CD14-positive monocyte (primary cell): ENCODE measurements at regions not wholly inside any gene's neighbourhood (a gene's known extent, or its start where the extent isn't known, plus 50 kb on each side); places are given as distances from the start of the nearest gene placed in this dataset.

Source experiments
- DNase-seq, 3 donors: peaks; one replicate each; pipeline ENCODE4 v3.0.0-alpha.2; 2011 to 2022
- H2AFZ ChIP-seq: 2 replicates; pipeline ENCODE4 v1.6.0; 2012; ENCODE audit warnings: mild to moderate bottlenecking, low read depth, low read length, inconsistent platforms; ENCODE audit not compliant: insufficient read depth, poor library complexity, severe bottlenecking
- H3K27ac ChIP-seq, 2 donors: 1 replicate in 1 of 2; 2 replicates in 1 of 2; pipeline ENCODE4 v1.5.1; 2012 to 2013; ENCODE audit warnings: low read length in 2 of 2, control low read depth in 1 of 2, inconsistent platforms in 1 of 2, low read depth in 1 of 2, mild to moderate bottlenecking in 1 of 2
- H3K27me3 ChIP-seq, 2 donors: one replicate each; pipeline versions ENCODE4 v1.6.0 to v1.6.1; 2011 to 2013; ENCODE audit warnings: low read length in 2 of 2; ENCODE audit not compliant: control insufficient read depth in 2 of 2, insufficient read depth in 2 of 2
- H3K36me3 ChIP-seq, 2 donors: replicated peaks in 1 of 2; 1 replicate in 1 of 2; 2 replicates in 1 of 2; pipeline versions ENCODE4 v1.5.1 to v1.6.1; 2012 to 2013; ENCODE audit warnings: low read length in 2 of 2, control low read depth in 1 of 2, inconsistent platforms in 1 of 2, mild to moderate bottlenecking in 1 of 2; ENCODE audit not compliant: insufficient read depth in 2 of 2, control insufficient read depth in 1 of 2
- H3K4me1 ChIP-seq, 2 donors: 1 replicate in 1 of 2; 2 replicates in 1 of 2; pipeline versions ENCODE4 v1.5.1 to v1.6.1; 2012 to 2013; ENCODE audit warnings: low read length in 2 of 2, control low read depth in 1 of 2, inconsistent platforms in 1 of 2, mild to moderate bottlenecking in 1 of 2, moderate library complexity in 1 of 2; ENCODE audit not compliant: insufficient read depth in 2 of 2, control insufficient read depth in 1 of 2
- H3K4me2 ChIP-seq: replicated peaks from 2 replicates; pipeline ENCODE3; 2012; ENCODE audit warnings: low read length, moderate library complexity, mild to moderate bottlenecking; ENCODE audit not compliant: poor library complexity, severe bottlenecking; ENCODE audit errors: extremely low read depth
- H3K4me3 ChIP-seq, 3 experiments: fragments of 200-600 bp in 1 of 3; sonication (generic) in 1 of 3; replicated peaks in 1 of 3; 1 replicate in 2 of 3; 2 replicates in 1 of 3; pipeline ENCODE4 v1.5.1; 2011 to 2013; ENCODE audit warnings: low read length in 3 of 3, mild to moderate bottlenecking in 3 of 3, control low read depth in 2 of 3, low read depth in 2 of 3, inconsistent platforms in 1 of 3, moderate library complexity in 1 of 3
- H3K79me2 ChIP-seq: 2 replicates; pipeline ENCODE4 v1.6.0; 2012; ENCODE audit warnings: mild to moderate bottlenecking, control low read depth, inconsistent platforms, low read length, moderate library complexity; ENCODE audit not compliant: insufficient read depth
- H3K9ac ChIP-seq: 2 replicates; pipeline ENCODE4 v1.6.0; 2017; ENCODE audit warnings: low read length, mild to moderate bottlenecking; ENCODE audit not compliant: insufficient read depth, poor library complexity, severe bottlenecking
- H3K9me3 ChIP-seq, 2 donors: replicated peaks in 1 of 2; 1 replicate in 1 of 2; 2 replicates in 1 of 2; pipeline versions ENCODE4 v1.5.1 to v1.6.1; 2012 to 2013; ENCODE audit warnings: low read length in 2 of 2, control low read depth in 1 of 2; ENCODE audit not compliant: control insufficient read depth in 1 of 2, insufficient read depth in 1 of 2
- H4K20me1 ChIP-seq: 2 replicates; pipeline ENCODE4 v1.6.0; 2012; ENCODE audit warnings: mild to moderate bottlenecking, low read length, control low read depth, moderate library complexity; ENCODE audit not compliant: insufficient read depth
- H3K27ac Mint-ChIP-seq, 7 donors: one replicate each; pipeline ENCODE4 v1.8.0; 2020; ENCODE audit warnings: mild to moderate bottlenecking in 7 of 7, mixed read lengths in 7 of 7, moderate library complexity in 6 of 7, inconsistent platforms in 2 of 7
- H3K27me3 Mint-ChIP-seq, 3 donors: one replicate each; pipeline ENCODE4 v1.8.0; 2021 to 2022; ENCODE audit warnings: low read depth in 3 of 3, mild to moderate bottlenecking in 3 of 3, mixed read lengths in 3 of 3, moderate library complexity in 3 of 3, inconsistent platforms in 1 of 3
- H3K36me3 Mint-ChIP-seq, 2 donors: one replicate each; pipeline ENCODE4 v1.8.0; 2020; ENCODE audit warnings: mixed read lengths in 2 of 2, inconsistent platforms in 1 of 2, mild to moderate bottlenecking in 1 of 2
- H3K4me1 Mint-ChIP-seq: one replicate; pipeline ENCODE4 v1.8.0; 2020; ENCODE audit warnings: mild to moderate bottlenecking, mixed read lengths
- H3K4me3 Mint-ChIP-seq, 2 donors: one replicate each; pipeline ENCODE4 v1.8.0; 2020; ENCODE audit warnings: mild to moderate bottlenecking in 2 of 2, mixed read lengths in 2 of 2, moderate library complexity in 1 of 2
- H3K9me3 Mint-ChIP-seq, 7 donors: one replicate each; pipeline ENCODE4 v1.8.0; 2020 to 2022; ENCODE audit warnings: mixed read lengths in 7 of 7, mild to moderate bottlenecking in 6 of 7, moderate library complexity in 6 of 7, inconsistent platforms in 2 of 7
- CTCF ChIP-seq: fragments of 200-600 bp; IDR thresholded peaks from one replicate; pipeline ENCODE4 v1.8.0; 2022; ENCODE audit warnings: antibody characterized with exemption, mild to moderate bottlenecking
- WGBS: methylation state at CpG from one replicate; pipeline ENCODE4 v1.1.5; 2013; ENCODE audit warnings: missing lambda C conversion rate; ENCODE audit not compliant: insufficient coverage; 5-methylcytosine and 5-hydroxymethylcytosine counted together
- intact Hi-C, 2 donors: fragments of 100-400 bp; cut with micrococcal nuclease; formaldehyde crosslinking; loops; one replicate each; pipeline versions ENCODE4 v1.15.0 to v1.15.1; 2023

- H2AFZ ChIP-seq: no peak overlapping the region
- H3K9ac ChIP-seq: no peak overlapping the region
- no peaks in the 10 kb centered on the region for H4K20me1 ChIP-seq
- Mint-ChIP-seq H3K4me3 (no peak overlapping the region), H3K27me3 (no peaks in the 10 kb centered on the region), H3K36me3 (no peaks in the 10 kb centered on the region), H3K27ac (no peak overlapping the region), H3K9me3 (peaks cover 4 to 17% (median 9%) of the 10 kb centered on the region in 7 donors), H3K4me1 (no peaks in the 10 kb centered on the region)
- no peak for DNase-seq
- H3K4me3 ChIP-seq: no peak overlapping the region
- no peak overlapping the region for H3K4me2 ChIP-seq
- H3K4me1 ChIP-seq: no peaks in the 10 kb centered on the region
- H3K79me2 ChIP-seq: no peaks in the 10 kb centered on the region
- no peak overlapping the region for H3K27ac ChIP-seq
- peaks cover 3 to 7% of the 10 kb centered on the region in 2 donors for H3K9me3 ChIP-seq
- no peak for TF ChIP-seq CTCF
- no peaks in the 10 kb centered on the region for H3K27me3 ChIP-seq
- 84% methylated on average over 1 of the region's 3 CpGs for WGBS
- H3K36me3 ChIP-seq: no peaks in the 10 kb centered on the region
- intact Hi-C loops: no loop called here
These were observed 463.6 kb downstream of the ZWINT start for GRCh38 chr10:55897490-55897921.

- Histone ChIP-seq H3K79me2 (no peaks in the 10 kb centered on the region), H3K4me1 (no peaks in the 10 kb centered on the region), H3K36me3 (no peaks in the 10 kb centered on the region), H3K4me3 (no peak overlapping the region), H3K27ac (no peak overlapping the region), H3K9ac (no peak overlapping the region), H3K9me3 (peaks cover 0 to 4% of the 10 kb centered on the region in 2 donors), H4K20me1 (no peaks in the 10 kb centered on the region), H2AFZ (no peak overlapping the region), H3K27me3 (no peaks in the 10 kb centered on the region), H3K4me2 (no peak overlapping the region)
- Mint-ChIP-seq H3K27me3 (no peaks in the 10 kb centered on the region), H3K4me3 (no peak overlapping the region), H3K27ac (no peak overlapping the region), H3K36me3 (no peaks in the 10 kb centered on the region), H3K4me1 (no peaks in the 10 kb centered on the region), H3K9me3 (peaks cover 0 to 7% (median 2%) of the 10 kb centered on the region in 7 donors)
- intact Hi-C loops: no loop called here
- no CpG with 5 or more reads among the region's 1 CpG for WGBS
- DNase-seq: no peak
- TF ChIP-seq CTCF: no peak
These were observed 468.8 kb downstream of the ZWINT start for GRCh38 chr10:55892276-55892675.
